ENCODE measurements at regions not wholly inside any gene's neighbourhood (a gene's known extent, or its start where the extent isn't known, plus 50 kb on each side); places are given as distances from the start of the nearest gene placed in this dataset.
"Not testable (repeated sequence)": the region's sequence is repeated elsewhere in the genome, so short reads cannot be mapped to it uniquely, and the experiment has no call there.

GRCh38 chr16:88195269-88195705, 187.5 kb upstream of the ZNF469 start:
- H3K27me3 ChIP-seq (replicated peaks; ENCODE audit: control insufficient read depth, insufficient read depth, low read length, poor library complexity, severe bottlenecking), result no peaks in the 10 kb centered on the region
- H3K27ac ChIP-seq (ENCODE audit: insufficient read depth, low read length, poor library complexity, severe bottlenecking), result no peak overlapping the region
- no peaks in the 10 kb centered on the region for H3K9me3 ChIP-seq (ENCODE audit: control insufficient read depth, low read length)
- no peak overlapping the region for H3K4me3 ChIP-seq (ENCODE audit: insufficient read depth, low read depth, low read length, poor library complexity, severe bottlenecking)
- no peaks in the 10 kb centered on the region for H3K36me3 ChIP-seq (ENCODE audit: control insufficient read depth, insufficient read depth, low read length)
- no peaks in the 10 kb centered on the region for H3K4me1 ChIP-seq (ENCODE audit: control insufficient read depth, insufficient read depth, low read length, poor library complexity, severe bottlenecking)
- DNase-seq, result no peak

- Histone ChIP-seq H3K9me3 (ENCODE audit: control insufficient read depth, low read length) (no peaks in the 10 kb centered on the region), H3K36me3 (ENCODE audit: control insufficient read depth, insufficient read depth, low read length) (no peaks in the 10 kb centered on the region), H3K27ac (ENCODE audit: insufficient read depth, low read length, poor library complexity, severe bottlenecking) (no peak overlapping the region), H3K27me3 (replicated peaks; ENCODE audit: control insufficient read depth, insufficient read depth, low read length, poor library complexity, severe bottlenecking) (no peaks in the 10 kb centered on the region), H3K4me3 (ENCODE audit: insufficient read depth, low read depth, low read length, poor library complexity, severe bottlenecking) (no peak overlapping the region), H3K4me1 (ENCODE audit: control insufficient read depth, insufficient read depth, low read length, poor library complexity, severe bottlenecking) (no peaks in the 10 kb centered on the region)
- no peak for DNase-seq
Measured at GRCh38 chr16:88195911-88196465, 186.8 kb upstream of the ZNF469 start.

- Histone ChIP-seq H3K27me3 (replicated peaks; ENCODE audit: control insufficient read depth, insufficient read depth, low read length, poor library complexity, severe bottlenecking) (no peaks in the 10 kb centered on the region), H3K4me3 (ENCODE audit: insufficient read depth, low read depth, low read length, poor library complexity, severe bottlenecking) (no peak overlapping the region), H3K9me3 (ENCODE audit: control insufficient read depth, low read length) (no peaks in the 10 kb centered on the region), H3K36me3 (ENCODE audit: control insufficient read depth, insufficient read depth, low read length) (no peaks in the 10 kb centered on the region), H3K4me1 (ENCODE audit: control insufficient read depth, insufficient read depth, low read length, poor library complexity, severe bottlenecking) (no peaks in the 10 kb centered on the region), H3K27ac (ENCODE audit: insufficient read depth, low read length, poor library complexity, severe bottlenecking) (no peak overlapping the region)
- DNase-seq, result no peak
Measured at GRCh38 chr16:88196471-88197400, 186.0 kb upstream of the ZNF469 start.

- Histone ChIP-seq H3K4me1 (ENCODE audit: control insufficient read depth, insufficient read depth, low read length, poor library complexity, severe bottlenecking) (no peaks in the 10 kb centered on the region), H3K4me3 (ENCODE audit: insufficient read depth, low read depth, low read length, poor library complexity, severe bottlenecking) (no peak overlapping the region)
- DNase-seq, result no peak
Measured at GRCh38 chr16:88197481-88198456, 185.0 kb upstream of the ZNF469 start.

GRCh38 chr16:88198457-88199295, 184.1 kb upstream of the ZNF469 start:
- H3K4me1 ChIP-seq (ENCODE audit: control insufficient read depth, insufficient read depth, low read length, poor library complexity, severe bottlenecking); H3K4me3 ChIP-seq (ENCODE audit: insufficient read depth, low read depth, low read length, poor library complexity, severe bottlenecking); DNase-seq; H3K36me3 ChIP-seq (ENCODE audit: control insufficient read depth, insufficient read depth, low read length); H3K9me3 ChIP-seq (ENCODE audit: control insufficient read depth, low read length); H3K27ac ChIP-seq (ENCODE audit: insufficient read depth, low read length, poor library complexity, severe bottlenecking); H3K27me3 ChIP-seq (replicated peaks; ENCODE audit: control insufficient read depth, insufficient read depth, low read length, poor library complexity, severe bottlenecking): not testable (repeated sequence)

More at GRCh38 chr16:88197481-88198456, 185.0 kb upstream of the ZNF469 start:
- H3K27me3 ChIP-seq (replicated peaks; ENCODE audit: control insufficient read depth, insufficient read depth, low read length, poor library complexity, severe bottlenecking), result no peaks in the 10 kb centered on the region
- no peak overlapping the region for H3K27ac ChIP-seq (ENCODE audit: insufficient read depth, low read length, poor library complexity, severe bottlenecking)
- no peaks in the 10 kb centered on the region for H3K36me3 ChIP-seq (ENCODE audit: control insufficient read depth, insufficient read depth, low read length)
- no peaks in the 10 kb centered on the region for H3K9me3 ChIP-seq (ENCODE audit: control insufficient read depth, low read length)

GRCh38 chr16:88199296-88200153, 183.2 kb upstream of the ZNF469 start:
- DNase-seq; H3K27ac ChIP-seq (ENCODE audit: insufficient read depth, low read length, poor library complexity, severe bottlenecking); H3K9me3 ChIP-seq (ENCODE audit: control insufficient read depth, low read length); H3K36me3 ChIP-seq (ENCODE audit: control insufficient read depth, insufficient read depth, low read length); H3K4me1 ChIP-seq (ENCODE audit: control insufficient read depth, insufficient read depth, low read length, poor library complexity, severe bottlenecking); H3K4me3 ChIP-seq (ENCODE audit: insufficient read depth, low read depth, low read length, poor library complexity, severe bottlenecking); H3K27me3 ChIP-seq (replicated peaks; ENCODE audit: control insufficient read depth, insufficient read depth, low read length, poor library complexity, severe bottlenecking): not testable (repeated sequence)

GRCh38 chr16:88200154-88200895, 182.4 kb upstream of the ZNF469 start:
- not testable (repeated sequence) for H3K4me3 ChIP-seq (ENCODE audit: insufficient read depth, low read depth, low read length, poor library complexity, severe bottlenecking); H3K27ac ChIP-seq (ENCODE audit: insufficient read depth, low read length, poor library complexity, severe bottlenecking); H3K27me3 ChIP-seq (replicated peaks; ENCODE audit: control insufficient read depth, insufficient read depth, low read length, poor library complexity, severe bottlenecking); H3K4me1 ChIP-seq (ENCODE audit: control insufficient read depth, insufficient read depth, low read length, poor library complexity, severe bottlenecking); H3K36me3 ChIP-seq (ENCODE audit: control insufficient read depth, insufficient read depth, low read length); DNase-seq; H3K9me3 ChIP-seq (ENCODE audit: control insufficient read depth, low read length)

GRCh38 chr16:88200896-88201185, 181.9 kb upstream of the ZNF469 start:
- H3K9me3 ChIP-seq (ENCODE audit: control insufficient read depth, low read length), result no peaks in the 10 kb centered on the region
- no peaks in the 10 kb centered on the region for H3K36me3 ChIP-seq (ENCODE audit: control insufficient read depth, insufficient read depth, low read length)
- no peak for DNase-seq

More at GRCh38 chr16:88200896-88201185, 181.9 kb upstream of the ZNF469 start:
- H3K27ac ChIP-seq (ENCODE audit: insufficient read depth, low read length, poor library complexity, severe bottlenecking), result no peak overlapping the region
- no peaks in the 10 kb centered on the region for H3K4me1 ChIP-seq (ENCODE audit: control insufficient read depth, insufficient read depth, low read length, poor library complexity, severe bottlenecking)
- no peak overlapping the region for H3K4me3 ChIP-seq (ENCODE audit: insufficient read depth, low read depth, low read length, poor library complexity, severe bottlenecking)
- H3K27me3 ChIP-seq (replicated peaks; ENCODE audit: control insufficient read depth, insufficient read depth, low read length, poor library complexity, severe bottlenecking), result no peaks in the 10 kb centered on the region
